SH-SY5Y (cell line): ENCODE measurements at regions not wholly inside any gene's neighbourhood (a gene's known extent, or its start where the extent isn't known, plus 50 kb on each side); places are given as distances from the start of the nearest gene placed in this dataset.

Source experiments
- GATA2 ChIP-seq: IDR thresholded peaks from 2 replicates; pipeline ENCODE4 v1.6.1; 2011; ENCODE audit warnings: mild to moderate bottlenecking, low read depth, low read length
- GATA3 ChIP-seq: IDR thresholded peaks from 2 replicates; pipeline ENCODE4 v1.6.1; 2011; ENCODE audit warnings: low read depth, mild to moderate bottlenecking, low read length, moderate library complexity

GRCh38 chr10:15453457-15453856, 82.4 kb upstream of the FAM171A1 start:
- TF ChIP-seq GATA3: no peak
- no peak for TF ChIP-seq GATA2
